HG03520 (cell line): ENCODE measurements at regions not wholly inside any gene's neighbourhood (a gene's known extent, or its start where the extent isn't known, plus 50 kb on each side); places are given as distances from the start of the nearest gene placed in this dataset.

Experiments
- ATAC-seq: cut with Tn5 transposase; IDR thresholded peaks from one replicate; pipeline ENCODE4 v1.9.1; 2021; ENCODE audit warnings: mild to moderate bottlenecking, moderate library complexity; ENCODE audit not compliant: unreplicated experiment

GRCh38 chr12:102781117-102781516 lies 135.9 kb downstream of the PAH start:
- no peak for ATAC-seq

GRCh38 chr12:102776041-102776440 lies 141.0 kb downstream of the PAH start:
- peak; percentile 78 for ATAC-seq

- peak; percentile 53 for ATAC-seq
Measured at GRCh38 chr12:102769323-102769916, 147.6 kb downstream of the PAH start.

GRCh38 chr12:102766961-102767360 lies 150.1 kb downstream of the PAH start:
- ATAC-seq, result no peak

- no peak for ATAC-seq
Measured at GRCh38 chr12:102765736-102766135, 151.3 kb downstream of the PAH start.

- no peak for ATAC-seq
Measured at GRCh38 chr12:102763471-102763870, 153.6 kb downstream of the PAH start.

GRCh38 chr12:102763061-102763460 lies 154.0 kb downstream of the PAH start:
- no peak for ATAC-seq

GRCh38 chr12:102760322-102760721 lies 156.7 kb downstream of the PAH start:
- no peak for ATAC-seq

- ATAC-seq, result no peak
Measured at GRCh38 chr12:102759466-102759865, 157.6 kb downstream of the PAH start.

- no peak for ATAC-seq
Measured at GRCh38 chr12:102757882-102758226, 159.2 kb downstream of the PAH start.

GRCh38 chr12:102757154-102757881 lies 159.7 kb downstream of the PAH start:
- ATAC-seq, result no peak

GRCh38 chr12:102756530-102756929 lies 160.5 kb downstream of the PAH start:
- ATAC-seq, result no peak

GRCh38 chr12:102755266-102755665 lies 161.8 kb downstream of the PAH start:
- no peak for ATAC-seq

- ATAC-seq, result no peak
Measured at GRCh38 chr12:102753802-102754201, 163.2 kb downstream of the PAH start.

- no peak for ATAC-seq
Measured at GRCh38 chr12:102748704-102749103, 168.3 kb downstream of the PAH start.

GRCh38 chr12:102746963-102747362 lies 170.1 kb downstream of the PAH start:
- no peak for ATAC-seq

- ATAC-seq, result no peak
Measured at GRCh38 chr12:102745971-102746600, 171.0 kb downstream of the PAH start.

GRCh38 chr12:102741196-102741595 lies 175.8 kb downstream of the PAH start:
- ATAC-seq, result no peak

- ATAC-seq, result no peak
Measured at GRCh38 chr12:102740141-102740955, 176.7 kb downstream of the PAH start.

GRCh38 chr12:102736328-102736727 lies 180.7 kb downstream of the PAH start:
- ATAC-seq, result no peak

GRCh38 chr12:102735104-102735503 lies 181.9 kb downstream of the PAH start:
- ATAC-seq, result peak; percentile 94
